ENCODE measurements at regions not wholly inside any gene's neighbourhood (a gene's known extent, or its start where the extent isn't known, plus 50 kb on each side); places are given as distances from the start of the nearest gene placed in this dataset.
A peak's percentile ranks its signal among the peaks of the same experiment; 100 is the strongest.

GRCh38 chr15:66852064-66852905, 150.2 kb downstream of the SMAD6 start:
- no peak for DNase-seq (ENCODE audit: low read depth, low spot score)
- no peaks in the 10 kb centered on the region for H3K9me3 Mint-ChIP-seq
- no peak for TF ChIP-seq CTCF (conservative IDR thresholded peaks at IDR 0.05)
- H3K27ac Mint-ChIP-seq (ENCODE audit: unreplicated experiment) = peak overlapping the region; percentile 50
- H3K4me3 Mint-ChIP-seq = no peak overlapping the region
- peaks cover 18% of the 10 kb centered on the region for H3K4me1 Mint-ChIP-seq
- no peaks in the 10 kb centered on the region for H3K36me3 Mint-ChIP-seq (ENCODE audit: low read depth)
- H3K27me3 Mint-ChIP-seq (ENCODE audit: low read depth) = peaks cover 20% of the 10 kb centered on the region

- H3K9me3 Mint-ChIP-seq = no peaks in the 10 kb centered on the region
- H3K27ac Mint-ChIP-seq (ENCODE audit: unreplicated experiment) = peak overlapping the region; percentile 27
- no peaks in the 10 kb centered on the region for H3K36me3 Mint-ChIP-seq (ENCODE audit: low read depth)
- peaks cover 18% of the 10 kb centered on the region for H3K4me1 Mint-ChIP-seq
- no peak overlapping the region for H3K4me3 Mint-ChIP-seq
- DNase-seq (ENCODE audit: low read depth, low spot score) = no peak
- no peak for TF ChIP-seq CTCF (conservative IDR thresholded peaks at IDR 0.05)
- peaks cover 20% of the 10 kb centered on the region for H3K27me3 Mint-ChIP-seq (ENCODE audit: low read depth)
Observed at GRCh38 chr15:66854012-66854965, 152.3 kb downstream of the SMAD6 start.

GRCh38 chr15:66855041-66855440, 153.0 kb downstream of the SMAD6 start:
- Mint-ChIP-seq H3K9me3 (no peaks in the 10 kb centered on the region), H3K27me3 (ENCODE audit: low read depth) (peaks cover 20% of the 10 kb centered on the region), H3K36me3 (ENCODE audit: low read depth) (no peaks in the 10 kb centered on the region), H3K4me3 (no peak overlapping the region), H3K4me1 (peaks cover 18% of the 10 kb centered on the region), H3K27ac (ENCODE audit: unreplicated experiment) (no peak overlapping the region)
- no peak for DNase-seq (ENCODE audit: low read depth, low spot score)
- TF ChIP-seq CTCF (conservative IDR thresholded peaks at IDR 0.05) = no peak

- no peaks in the 10 kb centered on the region for H3K9me3 Mint-ChIP-seq
- H3K27me3 Mint-ChIP-seq (ENCODE audit: low read depth) = peaks cover 11% of the 10 kb centered on the region
- H3K27ac Mint-ChIP-seq (ENCODE audit: unreplicated experiment) = no peak overlapping the region
- H3K4me1 Mint-ChIP-seq = peaks cover 3% of the 10 kb centered on the region
- no peak for TF ChIP-seq CTCF (conservative IDR thresholded peaks at IDR 0.05)
- no peaks in the 10 kb centered on the region for H3K36me3 Mint-ChIP-seq (ENCODE audit: low read depth)
- no peak overlapping the region for H3K4me3 Mint-ChIP-seq
- no peak for DNase-seq (ENCODE audit: low read depth, low spot score)
Observed at GRCh38 chr15:66857694-66858093, 155.7 kb downstream of the SMAD6 start.

- H3K27me3 Mint-ChIP-seq (ENCODE audit: low read depth) = peaks cover 7% of the 10 kb centered on the region
- TF ChIP-seq CTCF (conservative IDR thresholded peaks at IDR 0.05) = no peak
- DNase-seq (ENCODE audit: low read depth, low spot score) = no peak
Observed at GRCh38 chr15:66858423-66859207, 156.6 kb downstream of the SMAD6 start.

More at GRCh38 chr15:66858423-66859207, 156.6 kb downstream of the SMAD6 start:
- no peaks in the 10 kb centered on the region for H3K36me3 Mint-ChIP-seq (ENCODE audit: low read depth)
- H3K9me3 Mint-ChIP-seq = no peaks in the 10 kb centered on the region
- H3K4me1 Mint-ChIP-seq = no peaks in the 10 kb centered on the region
- H3K4me3 Mint-ChIP-seq = no peak overlapping the region
- H3K27ac Mint-ChIP-seq (ENCODE audit: unreplicated experiment) = no peak overlapping the region

All from neural crest cell (in vitro differentiated cells).